ENCODE measurements at regions not wholly inside any gene's neighbourhood (a gene's known extent, or its start where the extent isn't known, plus 50 kb on each side); places are given as distances from the start of the nearest gene placed in this dataset.
"Not testable (repeated sequence)": the region's sequence is repeated elsewhere in the genome, so short reads cannot be mapped to it uniquely, and the experiment has no call there.

- DNase-seq (ENCODE audit: low read depth), result not testable (repeated sequence)
Measured at GRCh38 chr6:167690167-167690922, 136.4 kb upstream of the AFDN start.

DNA sequence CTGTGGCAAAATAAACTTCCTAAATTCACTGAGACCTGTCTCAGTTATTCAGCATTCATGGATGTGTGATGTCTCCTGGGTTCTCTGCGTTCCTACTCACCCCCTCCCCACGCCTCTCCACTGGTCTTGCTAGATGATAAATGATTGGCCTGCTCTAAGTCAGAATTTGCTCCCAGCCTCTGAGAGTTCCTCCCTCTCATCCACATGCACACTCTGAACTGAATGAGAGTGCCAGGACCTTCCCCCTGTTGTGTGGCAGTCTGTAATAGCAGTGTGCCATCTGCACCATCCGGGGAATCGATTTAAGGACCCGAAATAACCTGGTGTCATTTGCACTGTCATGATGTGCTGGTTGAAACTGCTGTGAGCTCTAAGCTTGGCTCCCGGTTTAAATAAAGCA, 135.8 kb upstream of the AFDN start:
- no peak for DNase-seq (ENCODE audit: low read depth)

DNA sequence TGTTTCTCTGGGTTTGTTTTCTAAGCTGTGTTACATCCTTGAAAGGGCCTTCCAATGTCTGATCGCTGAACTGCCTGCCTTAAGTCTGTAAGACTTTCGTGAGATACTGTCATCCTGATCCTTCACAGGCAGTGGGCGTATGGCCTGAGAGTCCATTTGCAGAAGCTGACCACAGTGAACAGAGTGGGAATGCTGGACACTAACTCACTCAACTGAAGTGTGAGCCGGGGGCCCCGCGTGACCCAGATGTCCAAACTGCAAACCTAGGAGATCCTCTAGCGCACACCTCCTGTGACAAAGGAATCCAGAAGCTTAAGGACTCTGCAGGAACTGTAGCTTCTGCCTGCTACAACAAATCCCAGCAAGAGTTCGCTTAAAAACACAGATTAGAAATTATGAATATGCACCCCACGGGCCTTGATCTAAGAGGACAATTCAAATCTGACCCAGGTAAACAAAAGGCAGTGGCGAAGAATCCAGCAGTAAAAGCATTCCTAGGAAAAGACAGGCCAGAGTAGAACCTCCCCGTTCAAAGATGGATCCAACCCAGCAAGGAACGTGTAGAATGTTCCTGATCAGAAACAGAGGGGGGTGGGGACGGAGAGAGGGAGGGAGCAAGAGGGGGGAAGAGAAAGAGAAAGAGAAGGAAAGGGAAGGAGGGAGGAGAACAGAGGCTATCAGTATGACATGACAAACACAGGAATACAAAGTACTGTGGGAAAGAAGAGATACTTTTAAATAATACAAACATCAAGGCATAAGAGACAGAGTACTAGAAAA, 135.0 kb upstream of the AFDN start:
- no peak for DNase-seq (ENCODE audit: low read depth)

GRCh38 chr6:167693478-167693877, 133.2 kb upstream of the AFDN start:
- DNase-seq (ENCODE audit: low read depth), result not testable (repeated sequence)

- DNase-seq (ENCODE audit: low read depth), result no peak
Measured at GRCh38 chr6:167695831-167696230, 130.9 kb upstream of the AFDN start.

GRCh38 chr6:167696296-167696695, 130.4 kb upstream of the AFDN start:
- DNase-seq (ENCODE audit: low read depth), result no peak

GRCh38 chr6:167697316-167697715, 129.4 kb upstream of the AFDN start:
- no peak for DNase-seq (ENCODE audit: low read depth)

- no peak for DNase-seq (ENCODE audit: low read depth)
Measured at GRCh38 chr6:167698540-167698939, 128.2 kb upstream of the AFDN start.

- DNase-seq (ENCODE audit: low read depth), result no peak
Measured at GRCh38 chr6:167699141-167699931, 127.4 kb upstream of the AFDN start.

- no peak for DNase-seq (ENCODE audit: low read depth)
Measured at GRCh38 chr6:167700199-167700598, 126.5 kb upstream of the AFDN start.

DNA sequence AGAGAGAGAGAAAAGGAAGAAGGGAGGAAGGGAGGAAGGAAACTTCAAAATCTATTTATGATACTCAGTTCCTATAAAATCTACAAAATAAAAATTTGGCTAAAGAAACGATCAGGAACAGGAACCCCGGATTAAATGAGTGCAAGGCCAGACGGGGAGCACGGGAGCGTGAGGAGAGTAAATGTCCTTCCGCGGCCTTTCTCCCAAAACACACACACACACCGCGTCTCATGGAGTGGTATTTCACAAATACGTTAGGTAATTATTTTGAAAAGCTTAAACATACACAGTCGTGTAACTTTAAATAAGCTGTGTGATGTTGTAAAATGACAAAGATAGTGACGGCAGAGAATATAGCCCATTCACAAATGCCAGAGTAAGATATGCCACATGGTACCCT, 125.7 kb upstream of the AFDN start:
- DNase-seq (ENCODE audit: low read depth), result no peak

- no peak for DNase-seq (ENCODE audit: low read depth)
Measured at GRCh38 chr6:167702241-167702827, 124.4 kb upstream of the AFDN start.

- DNase-seq (ENCODE audit: low read depth), result no peak
Measured at GRCh38 chr6:167703347-167703746, 123.4 kb upstream of the AFDN start.

DNA sequence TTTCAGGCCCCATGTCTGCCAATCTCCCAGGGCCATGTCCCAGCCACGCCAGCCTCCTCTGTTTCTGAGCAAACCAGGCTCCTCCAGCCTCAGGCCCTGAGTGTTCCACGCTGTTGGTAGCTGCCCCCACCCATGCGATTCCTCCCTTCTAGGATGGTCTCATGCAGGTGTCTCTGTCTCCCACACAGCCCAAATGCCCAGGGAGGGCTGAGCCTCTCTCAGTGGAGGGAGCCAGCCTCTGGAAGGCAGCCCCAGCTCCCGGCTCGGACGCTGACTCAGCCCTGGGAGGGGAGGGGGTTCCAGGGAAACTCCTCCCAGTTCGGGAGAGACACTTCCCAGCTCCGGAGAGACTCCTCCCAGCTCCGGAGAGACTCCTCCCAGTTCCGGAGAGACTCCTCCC, 122.9 kb upstream of the AFDN start:
- DNase-seq (ENCODE audit: low read depth), result no peak

DNA sequence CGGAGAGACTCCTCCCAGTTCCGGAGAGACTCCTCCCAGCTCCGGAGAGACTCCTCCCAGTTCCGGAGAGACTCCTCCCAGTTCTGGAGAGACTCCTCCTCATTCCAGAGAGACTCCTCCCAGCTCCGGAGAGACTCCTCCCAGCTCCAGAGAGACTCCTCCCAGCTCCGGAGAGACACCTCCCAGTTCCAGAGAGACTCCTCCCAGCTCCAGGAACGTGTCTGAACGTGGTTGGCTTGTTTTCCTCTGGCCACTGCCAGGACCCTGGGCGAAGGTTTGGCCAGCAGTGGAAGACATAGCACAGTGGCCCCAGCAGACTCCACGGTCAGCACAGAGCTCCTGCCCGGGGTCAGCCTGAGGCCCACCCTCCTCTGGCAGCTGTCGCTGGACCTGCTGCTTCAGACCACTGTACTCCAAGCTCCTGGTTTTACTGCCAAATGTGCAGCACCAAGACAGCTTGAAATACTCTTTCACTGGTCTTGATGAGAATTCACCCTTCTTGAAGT, 122.3 kb upstream of the AFDN start:
- no peak for DNase-seq (ENCODE audit: low read depth)

- DNase-seq (ENCODE audit: low read depth), result no peak
Measured at GRCh38 chr6:167705211-167705750, 121.4 kb upstream of the AFDN start.

GRCh38 chr6:167706313-167707109, 120.2 kb upstream of the AFDN start:
- DNase-seq (ENCODE audit: low read depth), result peak; percentile 26

GRCh38 chr6:167707686-167708500, 118.8 kb upstream of the AFDN start:
- no peak for DNase-seq (ENCODE audit: low read depth)

GRCh38 chr6:167708501-167709094, 118.1 kb upstream of the AFDN start:
- DNase-seq (ENCODE audit: low read depth), result no peak

DNA sequence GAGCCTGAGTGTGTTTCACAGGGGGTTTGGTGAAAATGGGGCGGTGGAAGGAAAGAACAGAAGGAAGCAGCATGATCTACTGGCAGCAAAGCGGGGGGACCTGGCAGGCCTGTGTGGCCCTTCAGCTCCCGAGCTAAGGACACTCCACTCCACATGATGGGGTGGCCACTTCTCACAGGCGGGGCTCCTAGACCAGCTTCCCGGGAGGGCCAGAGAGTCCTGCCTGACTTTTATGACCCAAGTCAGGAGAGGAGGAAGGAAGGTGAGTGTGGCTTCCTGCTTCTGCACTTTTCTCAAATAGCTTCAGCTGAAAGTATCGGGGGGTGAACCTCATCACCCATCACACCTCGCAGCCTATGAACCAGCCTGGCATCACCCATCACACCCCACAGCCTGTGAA, 117.5 kb upstream of the AFDN start:
- no peak for DNase-seq (ENCODE audit: low read depth)

Measured in stimulated activated CD8-positive, alpha-beta memory T cell treated with anti-CD3 and anti-CD28 coated beads, Interleukin-15, amount 100 ng/mL, for 24 hours (primary cell).